Activated CD8-positive, alpha-beta T cell treated with anti-CD3 and anti-CD28 coated beads for 36 hours (primary cell): ENCODE measurements at regions not wholly inside any gene's neighbourhood (a gene's known extent, or its start where the extent isn't known, plus 50 kb on each side); places are given as distances from the start of the nearest gene placed in this dataset.

Experiments
- ATAC-seq: fragments of 200-7000 bp; cut with Tn5 transposase; one replicate; pipeline ENCODE4 v1.10.0; 2021; ENCODE audit warnings: mild to moderate bottlenecking, moderate library complexity
- CTCF ChIA-PET: fragments of 350-600 bp; sonication (Branson Sonifier 250); formaldehyde crosslinking; loops from one replicate; lab custom pipeline; 2021; ENCODE audit warnings: antibody characterized with exemption; lab: Charles Lee
- POLR2A ChIA-PET: fragments of 350-600 bp; sonication (Branson Sonifier 250); formaldehyde crosslinking; loops from one replicate; lab custom pipeline; 2021; ENCODE audit warnings: antibody characterized with exemption; lab: Charles Lee
- DNase-seq: peaks from one replicate; pipeline ENCODE4 v3.0.0-alpha.2; 2020
- H3K27ac Mint-ChIP-seq: one replicate; pipeline ENCODE4 v1.8.0; 2021; ENCODE audit warnings: mild to moderate bottlenecking, mixed read lengths
- H3K27me3 Mint-ChIP-seq: one replicate; pipeline ENCODE4 v1.8.0; 2021; ENCODE audit warnings: mixed read lengths
- H3K36me3 Mint-ChIP-seq: one replicate; pipeline ENCODE4 v1.8.0; 2021; ENCODE audit warnings: low read depth, mixed read lengths
- H3K4me1 Mint-ChIP-seq: one replicate; pipeline ENCODE4 v1.8.0; 2021; ENCODE audit warnings: low read depth, mixed read lengths
- H3K4me3 Mint-ChIP-seq: one replicate; pipeline ENCODE4 v1.8.0; 2021; ENCODE audit warnings: mild to moderate bottlenecking, moderate library complexity, mixed read lengths
- H3K9me3 Mint-ChIP-seq: one replicate; pipeline ENCODE4 v1.8.0; 2021; ENCODE audit warnings: mixed read lengths
- CTCF ChIP-seq: fragments of 200-600 bp; IDR thresholded peaks from one replicate; pipeline ENCODE4 v1.8.0; 2022; ENCODE audit warnings: antibody characterized with exemption, mild to moderate bottlenecking
- intact Hi-C: fragments of 100-400 bp; cut with micrococcal nuclease; formaldehyde crosslinking; loops from one replicate; pipeline ENCODE4 v1.10.0; 2022

GRCh38 chr12:98358144-98358543, 157.2 kb upstream of the TMPO start:
- DNase-seq (no peak), ATAC-seq (no peak)
- Mint-ChIP-seq H3K4me3 (no peak overlapping the region), H3K27me3 (peaks cover 4% of the 10 kb centered on the region), H3K4me1 (no peaks in the 10 kb centered on the region), H3K36me3 (no peaks in the 10 kb centered on the region), H3K27ac (no peak overlapping the region), H3K9me3 (no peaks in the 10 kb centered on the region)
- CTCF ChIA-PET: no interaction called here
- intact Hi-C loops: no loop called here
- POLR2A ChIA-PET: no interaction called here
- TF ChIP-seq CTCF: no peak

GRCh38 chr12:98359856-98360255, 155.5 kb upstream of the TMPO start:
- CTCF ChIA-PET: no interaction called here

GRCh38 chr12:98360401-98360800, 155.0 kb upstream of the TMPO start:
- Mint-ChIP-seq H3K36me3 (no peaks in the 10 kb centered on the region), H3K9me3 (no peaks in the 10 kb centered on the region), H3K27me3 (peaks cover 15% of the 10 kb centered on the region), H3K27ac (no peak overlapping the region), H3K4me1 (no peaks in the 10 kb centered on the region), H3K4me3 (no peak overlapping the region)
- ATAC-seq (no peak), DNase-seq (no peak)
- no peak for TF ChIP-seq CTCF
- ChIA-PET POLR2A (no interaction called here), CTCF (no interaction called here)
- intact Hi-C loops: no loop called here

More at GRCh38 chr12:98359856-98360255, 155.5 kb upstream of the TMPO start:
- H3K4me1 Mint-ChIP-seq: no peaks in the 10 kb centered on the region
- H3K27me3 Mint-ChIP-seq: peaks cover 14% of the 10 kb centered on the region
- no peaks in the 10 kb centered on the region for H3K9me3 Mint-ChIP-seq
- no peak for TF ChIP-seq CTCF
- DNase-seq (no peak), ATAC-seq (no peak)
- POLR2A ChIA-PET: no interaction called here
- intact Hi-C loops: no loop called here
- no peak overlapping the region for H3K27ac Mint-ChIP-seq
- H3K36me3 Mint-ChIP-seq: no peaks in the 10 kb centered on the region
- no peak overlapping the region for H3K4me3 Mint-ChIP-seq

- CTCF ChIA-PET: no interaction called here
- no peak for TF ChIP-seq CTCF
- H3K4me1 Mint-ChIP-seq: peaks cover 9% of the 10 kb centered on the region
- no peaks in the 10 kb centered on the region for H3K9me3 Mint-ChIP-seq
- DNase-seq: no peak
- H3K4me3 Mint-ChIP-seq: no peak overlapping the region
- no peaks in the 10 kb centered on the region for H3K36me3 Mint-ChIP-seq
- intact Hi-C loops: no loop called here
- peaks cover 25% of the 10 kb centered on the region for H3K27me3 Mint-ChIP-seq
- H3K27ac Mint-ChIP-seq: no peak overlapping the region
- ATAC-seq: no peak
- POLR2A ChIA-PET: interaction anchor here (0.6 kb wide), 1 partner anchor 215 kb away, joined by 3 read pairs; no protein-coding TSS in a partner anchor
Measured at GRCh38 chr12:98369581-98369980, 145.8 kb upstream of the TMPO start.

GRCh38 chr12:98370976-98371375, 144.4 kb upstream of the TMPO start:
- CTCF ChIA-PET: interaction anchor here (0.9 kb wide), 1 partner anchor 121 kb away, joined by 3 read pairs; no protein-coding TSS in a partner anchor
- Mint-ChIP-seq H3K9me3 (no peaks in the 10 kb centered on the region), H3K36me3 (no peaks in the 10 kb centered on the region), H3K4me1 (peaks cover 9% of the 10 kb centered on the region), H3K27ac (no peak overlapping the region), H3K27me3 (peaks cover 25% of the 10 kb centered on the region), H3K4me3 (no peak overlapping the region)
- intact Hi-C loops: no loop called here
- POLR2A ChIA-PET: no interaction called here
- no peak for TF ChIP-seq CTCF
- DNase-seq (no peak), ATAC-seq (no peak)
